Upper lobe of left lung (tissue), 6 donors: ENCODE measurements at regions not wholly inside any gene's neighbourhood (a gene's known extent, or its start where the extent isn't known, plus 50 kb on each side); places are given as distances from the start of the nearest gene placed in this dataset.
"Not testable (repeated sequence)": the region's sequence is repeated elsewhere in the genome, so short reads cannot be mapped to it uniquely, and the experiment has no call there.

ENCODE experiments used
- ATAC-seq, 2 donors: fragments of 200-7000 bp; cut with Tn5 transposase; one replicate each; pipeline ENCODE4 v1.9.1; 2022; ENCODE audit warnings: mild to moderate bottlenecking in 2 of 2, moderate library complexity in 2 of 2; ENCODE audit not compliant: low FRiP score in 2 of 2
- DNase-seq, 2 donors: peaks; one replicate each; pipeline ENCODE4 v3.0.0-alpha.2; 2019 to 2020
- H3K27ac ChIP-seq, 4 donors: fragments of 200-600 bp; sonication (generic); one replicate each; pipeline ENCODE4 v1.5.1; 2016 to 2019
- H3K27me3 ChIP-seq, 4 donors: fragments of 200-600 bp; sonication (generic); one replicate each; pipeline ENCODE4 v1.5.1; 2017 to 2019
- H3K36me3 ChIP-seq, 4 donors: fragments of 200-600 bp; sonication (generic); one replicate each; pipeline ENCODE4 v1.5.1; 2016 to 2019
- H3K4me1 ChIP-seq, 4 donors: fragments of 200-600 bp; sonication (generic); one replicate each; pipeline ENCODE4 v1.5.1; 2018 to 2019
- H3K4me3 ChIP-seq, 4 donors: fragments of 200-600 bp; sonication (generic); one replicate each; pipeline ENCODE4 v1.5.1; 2017 to 2019; ENCODE audit warnings: mild to moderate bottlenecking in 2 of 4, moderate library complexity in 1 of 4
- H3K9me3 ChIP-seq, 4 donors: fragments of 200-600 bp; sonication (generic); one replicate each; pipeline ENCODE4 v1.5.1; 2018 to 2019
- CTCF ChIP-seq, 6 experiments: fragments of 450-650 bp in 4 of 6; fragments of 200-600 bp in 2 of 6; sonication (generic) in 2 of 6; IDR thresholded peaks; one replicate each; pipeline ENCODE4 v1.5.1; 2016 to 2019; ENCODE audit warnings: antibody characterized with exemption in 6 of 6
- EP300 ChIP-seq, 4 donors: sonication (generic); formaldehyde crosslinking; IDR thresholded peaks; one replicate each; pipeline ENCODE4 v1.5.1; 2017; ENCODE audit warnings: antibody characterized with exemption in 4 of 4, control low read depth in 2 of 4
- POLR2A ChIP-seq, 4 donors: fragments of 450-650 bp; IDR thresholded peaks; one replicate each; pipeline ENCODE4 v1.5.1; 2016 to 2017; ENCODE audit warnings: antibody characterized with exemption in 4 of 4, mild to moderate bottlenecking in 2 of 4
- POLR2AphosphoS5 ChIP-seq, 2 donors: sonication (generic); formaldehyde crosslinking; IDR thresholded peaks; one replicate each; pipeline ENCODE4 v1.5.1; 2017; ENCODE audit warnings: antibody characterized with exemption in 2 of 2
- WGBS, 2 donors: methylation state at CpG; one replicate each; pipeline ENCODE4 v1.1.5; 2017 to 2018; 5-methylcytosine and 5-hydroxymethylcytosine counted together
- small RNA-seq, 4 donors: library from RNA; depleted of rRNA; stranded (forward); fragments of <200 nt; gene quantifications; one replicate each; pipeline ENCODE3, GENCODE V24; 2016
- donor health status: DM: no; HTN: no; CAD: no; lungs with moderate emphysema.
- donor health status: DM: no; HTN: yes; CAD: no; lungs with severe emphysema.

GRCh38 chr3:20245781-20246180 lies 59.8 kb upstream of the SGO1 start:
- WGBS, 2 donors = 78 to 84% methylated on average over 3 of the region's 3 CpGs
- no peaks in the 10 kb centered on the region for H3K4me1 ChIP-seq
- DNase-seq = no peak

GRCh38 chr3:20240154-20240883 lies 54.3 kb upstream of the SGO1 start:
- Histone ChIP-seq H3K9me3 (no peaks in the 10 kb centered on the region), H3K36me3 (no peaks in the 10 kb centered on the region), H3K27me3 (no peaks in the 10 kb centered on the region), H3K27ac (no peak overlapping the region), H3K4me3 (no peak overlapping the region), H3K4me1 (no peaks in the 10 kb centered on the region)
- no peak for DNase-seq
- 83 to 100% methylated on average over 1 of the region's 2 CpGs for WGBS, 2 donors
- TF ChIP-seq POLR2AphosphoS5 (IDR thresholded peaks at IDR 0.05) (no peak), POLR2A (IDR thresholded peaks at IDR 0.05) (no peak), EP300 (IDR thresholded peaks at IDR 0.05) (no peak), CTCF (IDR thresholded peaks at IDR 0.05) (no peak)
- ATAC-seq = no peak

More at GRCh38 chr3:20245781-20246180, 59.8 kb upstream of the SGO1 start:
- TF ChIP-seq EP300 (IDR thresholded peaks at IDR 0.05) (no peak), POLR2AphosphoS5 (IDR thresholded peaks at IDR 0.05) (no peak), POLR2A (IDR thresholded peaks at IDR 0.05) (no peak), CTCF (IDR thresholded peaks at IDR 0.05) (no peak)
- Histone ChIP-seq H3K4me3 (no peak overlapping the region), H3K27me3 (no peaks in the 10 kb centered on the region), H3K9me3 (no peaks in the 10 kb centered on the region), H3K36me3 (no peaks in the 10 kb centered on the region), H3K27ac (no peak overlapping the region)
- ATAC-seq = no peak

- not testable (repeated sequence) for H3K27ac ChIP-seq, H3K36me3 ChIP-seq, DNase-seq, H3K27me3 ChIP-seq, H3K4me3 ChIP-seq, ATAC-seq, H3K9me3 ChIP-seq, H3K4me1 ChIP-seq
- 97% methylated on average over 3 of the region's 3 CpGs for WGBS, 2 donors
Measured at GRCh38 chr3:20238199-20238598, 52.2 kb upstream of the SGO1 start.

- Histone ChIP-seq H3K36me3 (no peaks in the 10 kb centered on the region), H3K4me3 (no peak overlapping the region), H3K4me1 (no peaks in the 10 kb centered on the region), H3K27me3 (no peaks in the 10 kb centered on the region), H3K9me3 (no peaks in the 10 kb centered on the region), H3K27ac (no peak overlapping the region)
- TF ChIP-seq EP300 (IDR thresholded peaks at IDR 0.05) = no peak
- TF ChIP-seq POLR2AphosphoS5 (IDR thresholded peaks at IDR 0.05) = no peak
- no peak for TF ChIP-seq CTCF (IDR thresholded peaks at IDR 0.05)
- TF ChIP-seq POLR2A (IDR thresholded peaks at IDR 0.05) = no peak
- 57 to 72% methylated on average over 3 of the region's 3 CpGs for WGBS, 2 donors
- DNase-seq (no peak), ATAC-seq (no peak)
Measured at GRCh38 chr3:20236603-20237002, 50.6 kb upstream of the SGO1 start.

Small RNA genes in the stretch of these regions (small RNA-seq; reads per million reads assigned to genes)
- gene RNU6-815P = 0 reads per million in 4 donors
- 0 reads per million in 4 donors for gene RNU6-822P
